ENCODE measurements at regions not wholly inside any gene's neighbourhood (a gene's known extent, or its start where the extent isn't known, plus 50 kb on each side); places are given as distances from the start of the nearest gene placed in this dataset.

- no peak for TF ChIP-seq POLR2A (IDR thresholded peaks at IDR 0.05; ENCODE audit: low read depth, low read length)
- TF ChIP-seq POLR2AphosphoS5 (IDR thresholded peaks at IDR 0.05; ENCODE audit: low read depth, low read length), result no peak
Observed at GRCh38 chr22:34333285-34333684, 413.0 kb upstream of the LARGE1 start.

All from GM12892 (cell line).